CD4-positive, alpha-beta T cell treated with Interleukin-4 for 4 hours (primary cell): ENCODE measurements at regions not wholly inside any gene's neighbourhood (a gene's known extent, or its start where the extent isn't known, plus 50 kb on each side); places are given as distances from the start of the nearest gene placed in this dataset.
"Not testable (repeated sequence)": the region's sequence is repeated elsewhere in the genome, so short reads cannot be mapped to it uniquely, and the experiment has no call there.

Experiments used
- DNase-seq: peaks from one replicate; pipeline ENCODE4 v3.0.0-alpha.2; 2020

- DNase-seq = no peak
These were observed 621.2 kb upstream of the CDH5 start for GRCh38 chr16:65745201-65745708.

GRCh38 chr16:65744401-65744800 is 622.1 kb upstream of the CDH5 start:
- no peak for DNase-seq

- no peak for DNase-seq
These were observed 621.7 kb upstream of the CDH11 start for GRCh38 chr16:65743558-65743957.

GRCh38 chr16:65740711-65741110 is 618.8 kb upstream of the CDH11 start:
- no peak for DNase-seq

- peak; percentile 1 for DNase-seq
These were observed 617.7 kb upstream of the CDH11 start for GRCh38 chr16:65739518-65739917.

- no peak for DNase-seq
These were observed 616.0 kb upstream of the CDH11 start for GRCh38 chr16:65737831-65738230.

GRCh38 chr16:65735615-65736014 is 613.8 kb upstream of the CDH11 start:
- not testable (repeated sequence) for DNase-seq

GRCh38 chr16:65733721-65734120 is 611.9 kb upstream of the CDH11 start:
- no peak for DNase-seq

GRCh38 chr16:65731833-65732232 is 610.0 kb upstream of the CDH11 start:
- DNase-seq = no peak

GRCh38 chr16:65728652-65729051 is 606.8 kb upstream of the CDH11 start:
- no peak for DNase-seq

- DNase-seq = no peak
These were observed 606.3 kb upstream of the CDH11 start for GRCh38 chr16:65728167-65728566.

GRCh38 chr16:65727534-65728137 is 605.8 kb upstream of the CDH11 start:
- no peak for DNase-seq

GRCh38 chr16:65725156-65725845 is 603.4 kb upstream of the CDH11 start:
- no peak for DNase-seq

GRCh38 chr16:65722429-65722828 is 600.6 kb upstream of the CDH11 start:
- DNase-seq = no peak

GRCh38 chr16:65717846-65718245 is 596.0 kb upstream of the CDH11 start:
- DNase-seq = no peak

- DNase-seq = no peak
These were observed 595.2 kb upstream of the CDH11 start for GRCh38 chr16:65716737-65717700.

- no peak for DNase-seq
These were observed 591.4 kb upstream of the CDH11 start for GRCh38 chr16:65713181-65713808.

GRCh38 chr16:65710107-65710506 is 588.2 kb upstream of the CDH11 start:
- no peak for DNase-seq

GRCh38 chr16:65704866-65705265 is 583.0 kb upstream of the CDH11 start:
- DNase-seq = no peak

- no peak for DNase-seq
These were observed 581.0 kb upstream of the CDH11 start for GRCh38 chr16:65702707-65703402.

GRCh38 chr16:65700596-65700995 is 578.7 kb upstream of the CDH11 start:
- DNase-seq = no peak

GRCh38 chr16:65698791-65699321 is 577.0 kb upstream of the CDH11 start:
- no peak for DNase-seq
